B cell (primary cell): ENCODE measurements at regions not wholly inside any gene's neighbourhood (a gene's known extent, or its start where the extent isn't known, plus 50 kb on each side); places are given as distances from the start of the nearest gene placed in this dataset.

ENCODE experiments used
- ATAC-seq: fragments of 200-7000 bp; cut with Tn5 transposase; one replicate; pipeline ENCODE4 v1.10.0; 2021; ENCODE audit warnings: low read depth, mild to moderate bottlenecking, moderate number of reproducible peaks, moderate library complexity
- CTCF ChIA-PET: fragments of 350-600 bp; sonication (Branson Sonifier 250); formaldehyde crosslinking; loops from one replicate; lab custom pipeline; 2021; ENCODE audit warnings: antibody characterized with exemption, inconsistent platforms; lab: Charles Lee
- POLR2A ChIA-PET: fragments of 350-600 bp; sonication (Branson Sonifier 250); formaldehyde crosslinking; loops from one replicate; lab custom pipeline; 2021; ENCODE audit warnings: antibody characterized with exemption; lab: Charles Lee
- DNase-seq: peaks from one replicate; pipeline ENCODE4 v3.0.0; 2013
- H2AFZ ChIP-seq: 2 replicates; pipeline ENCODE4 v1.6.1; 2012; ENCODE audit warnings: mild to moderate bottlenecking, low read depth, low read length; ENCODE audit not compliant: insufficient read depth, poor library complexity, severe bottlenecking
- H3K27ac ChIP-seq, 2 donors: 1 replicate in 1 of 2; 2 replicates in 1 of 2; pipeline ENCODE4 v1.5.1; 2012 to 2013; ENCODE audit warnings: low read length in 2 of 2, mild to moderate bottlenecking in 2 of 2, moderate library complexity in 1 of 2
- H3K27me3 ChIP-seq, 4 experiments: fragments of 200-600 bp in 1 of 4; sonication (generic) in 1 of 4; replicated peaks in 1 of 4; 1 replicate in 2 of 4; 2 replicates in 2 of 4; pipeline versions ENCODE4 v1.6.1 to v1.7.0; 2013 to 2016; ENCODE audit warnings: low read length in 3 of 4, mild to moderate bottlenecking in 2 of 4, mixed read lengths in 1 of 4, moderate library complexity in 1 of 4; ENCODE audit not compliant: insufficient read depth in 4 of 4, control insufficient read depth in 3 of 4; ENCODE audit errors: control extremely low read depth in 1 of 4
- H3K36me3 ChIP-seq, 2 experiments: replicated peaks in 1 of 2; 1 replicate in 1 of 2; 2 replicates in 1 of 2; pipeline versions ENCODE4 v1.6.1 to v1.7.1; 2013; ENCODE audit warnings: low read length in 1 of 2; ENCODE audit not compliant: insufficient read depth in 2 of 2, control insufficient read depth in 1 of 2; ENCODE audit errors: control extremely low read depth in 1 of 2, extremely low read depth in 1 of 2
- H3K4me1 ChIP-seq, 2 donors: fragments of 200-600 bp in 1 of 2; sonication (generic) in 1 of 2; 1 replicate in 1 of 2; 2 replicates in 1 of 2; pipeline versions ENCODE4 v1.5.1 to v1.6.1; 2013 to 2017; ENCODE audit warnings: low read length in 2 of 2; ENCODE audit not compliant: control insufficient read depth in 2 of 2, insufficient read depth in 2 of 2
- H3K4me2 ChIP-seq: replicated peaks from 2 replicates; pipeline ENCODE3; 2012; ENCODE audit warnings: mild to moderate bottlenecking, low read depth, low read length; ENCODE audit not compliant: poor library complexity, severe bottlenecking
- H3K4me3 ChIP-seq, 5 experiments: fragments of 200-600 bp in 1 of 5; sonication (generic) in 1 of 5; 1 replicate in 3 of 5; 2 replicates in 2 of 5; pipeline versions ENCODE4 v1.5.1 to v1.7.0; 2011 to 2016; ENCODE audit warnings: low read length in 4 of 5, mild to moderate bottlenecking in 4 of 5, low read depth in 2 of 5, control low read depth in 1 of 5, moderate library complexity in 1 of 5; ENCODE audit not compliant: insufficient read depth in 1 of 5; ENCODE audit errors: control extremely low read depth in 1 of 5, extremely low read depth in 1 of 5
- H3K79me2 ChIP-seq: fragments of 200-600 bp; sonication (generic); one replicate; pipeline ENCODE4 v1.6.0; 2016; ENCODE audit warnings: low read length; ENCODE audit not compliant: control insufficient read depth, insufficient read depth
- H3K9ac ChIP-seq: fragments of 200-600 bp; sonication (generic); 2 replicates; pipeline ENCODE4 v1.6.1; 2017; ENCODE audit warnings: mild to moderate bottlenecking, low read length, moderate library complexity
- H3K9me3 ChIP-seq, 3 donors: one replicate each; pipeline versions ENCODE4 v1.6.1 to v1.7.1; 2013; ENCODE audit warnings: low read length in 2 of 3; ENCODE audit not compliant: control insufficient read depth in 2 of 3, insufficient read depth in 1 of 3; ENCODE audit errors: control extremely low read depth in 1 of 3
- H4K20me1 ChIP-seq: 2 replicates; pipeline ENCODE4 v1.6.0; 2012; ENCODE audit warnings: mild to moderate bottlenecking, low read length; ENCODE audit not compliant: insufficient read depth, control insufficient read depth, poor library complexity, severe bottlenecking
- H3K27ac Mint-ChIP-seq: one replicate; pipeline ENCODE4 v1.8.0; 2021; ENCODE audit warnings: mixed read lengths
- H3K27me3 Mint-ChIP-seq: one replicate; pipeline ENCODE4 v1.8.0; 2021; ENCODE audit warnings: mixed read lengths
- H3K4me1 Mint-ChIP-seq: one replicate; pipeline ENCODE4 v1.8.0; 2021; ENCODE audit warnings: mixed read lengths
- H3K4me3 Mint-ChIP-seq: one replicate; pipeline ENCODE4 v1.8.0; 2021; ENCODE audit warnings: mixed read lengths
- H3K9me3 Mint-ChIP-seq: one replicate; pipeline ENCODE4 v1.8.0; 2022; ENCODE audit warnings: mixed read lengths; ENCODE audit not compliant: insufficient read depth
- EZH2 ChIP-seq: IDR thresholded peaks from 2 replicates; pipeline ENCODE4 v1.6.1; 2012; ENCODE audit warnings: borderline replicate concordance, low read depth, mild to moderate bottlenecking, moderate library complexity, low read length; ENCODE audit not compliant: insufficient read depth, poor library complexity, severe bottlenecking
- WGBS: methylation state at CpG from one replicate; pipeline ENCODE4 v1.1.5; 2013; ENCODE audit warnings: missing lambda C conversion rate; ENCODE audit not compliant: insufficient coverage; 5-methylcytosine and 5-hydroxymethylcytosine counted together
- intact Hi-C: fragments of 100-400 bp; cut with micrococcal nuclease; formaldehyde crosslinking; loops from one replicate; pipeline ENCODE4 v1.10.0; 2022
- TF ChIP-seq, protein P1 (sequence below): fragments of 200-600 bp; IDR thresholded peaks from one replicate; pipeline ENCODE4 v1.8.0; 2022; ENCODE audit warnings: antibody characterized with exemption, mild to moderate bottlenecking

DNA sequence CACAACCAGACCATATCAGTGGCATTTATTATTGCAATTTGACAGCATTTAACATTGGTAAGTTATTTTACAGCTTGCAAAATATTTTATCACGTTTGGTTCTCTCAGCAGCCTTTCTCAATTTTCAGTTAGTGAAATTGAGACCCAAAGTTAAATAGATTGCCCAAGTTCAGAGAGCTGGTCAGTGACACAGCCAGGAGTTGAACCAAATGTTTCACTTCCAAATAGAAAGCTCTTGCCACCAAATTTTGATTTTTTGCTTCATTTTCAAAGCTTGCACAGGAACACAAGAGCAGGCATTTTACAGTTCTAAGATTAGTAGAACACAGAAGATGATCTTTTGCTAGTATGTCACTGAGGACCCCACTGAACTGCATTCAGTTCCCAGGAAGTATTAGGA, 271.5 kb upstream of the C9orf72 start:
- no CpG with 5 or more reads among the region's 1 CpG for WGBS
- no peaks in the 10 kb centered on the region for H3K9me3 ChIP-seq
- CTCF ChIA-PET = no interaction called here
- no peaks in the 10 kb centered on the region for H3K27me3 ChIP-seq
- no peak overlapping the region for H2AFZ ChIP-seq
- no peaks in the 10 kb centered on the region for H3K79me2 ChIP-seq
- DNase-seq = no peak
- TF ChIP-seq, protein P1, sequence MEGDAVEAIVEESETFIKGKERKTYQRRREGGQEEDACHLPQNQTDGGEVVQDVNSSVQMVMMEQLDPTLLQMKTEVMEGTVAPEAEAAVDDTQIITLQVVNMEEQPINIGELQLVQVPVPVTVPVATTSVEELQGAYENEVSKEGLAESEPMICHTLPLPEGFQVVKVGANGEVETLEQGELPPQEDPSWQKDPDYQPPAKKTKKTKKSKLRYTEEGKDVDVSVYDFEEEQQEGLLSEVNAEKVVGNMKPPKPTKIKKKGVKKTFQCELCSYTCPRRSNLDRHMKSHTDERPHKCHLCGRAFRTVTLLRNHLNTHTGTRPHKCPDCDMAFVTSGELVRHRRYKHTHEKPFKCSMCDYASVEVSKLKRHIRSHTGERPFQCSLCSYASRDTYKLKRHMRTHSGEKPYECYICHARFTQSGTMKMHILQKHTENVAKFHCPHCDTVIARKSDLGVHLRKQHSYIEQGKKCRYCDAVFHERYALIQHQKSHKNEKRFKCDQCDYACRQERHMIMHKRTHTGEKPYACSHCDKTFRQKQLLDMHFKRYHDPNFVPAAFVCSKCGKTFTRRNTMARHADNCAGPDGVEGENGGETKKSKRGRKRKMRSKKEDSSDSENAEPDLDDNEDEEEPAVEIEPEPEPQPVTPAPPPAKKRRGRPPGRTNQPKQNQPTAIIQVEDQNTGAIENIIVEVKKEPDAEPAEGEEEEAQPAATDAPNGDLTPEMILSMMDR = no peak
- TF ChIP-seq EZH2 = no peak
- no peak overlapping the region for H3K4me3 ChIP-seq
- no peak overlapping the region for H3K4me2 ChIP-seq
- Mint-ChIP-seq H3K27ac (no peak overlapping the region), H3K27me3 (peaks cover 3% of the 10 kb centered on the region), H3K4me3 (no peak overlapping the region), H3K4me1 (no peaks in the 10 kb centered on the region), H3K9me3 (peaks cover 4% of the 10 kb centered on the region)
- ATAC-seq = no peak
- no peaks in the 10 kb centered on the region for H3K4me1 ChIP-seq
- POLR2A ChIA-PET = no interaction called here
- no peaks in the 10 kb centered on the region for H4K20me1 ChIP-seq
- no peak overlapping the region for H3K9ac ChIP-seq
- intact Hi-C loops = no loop called here
- H3K27ac ChIP-seq = no peak overlapping the region
- H3K36me3 ChIP-seq = no peaks in the 10 kb centered on the region

DNA sequence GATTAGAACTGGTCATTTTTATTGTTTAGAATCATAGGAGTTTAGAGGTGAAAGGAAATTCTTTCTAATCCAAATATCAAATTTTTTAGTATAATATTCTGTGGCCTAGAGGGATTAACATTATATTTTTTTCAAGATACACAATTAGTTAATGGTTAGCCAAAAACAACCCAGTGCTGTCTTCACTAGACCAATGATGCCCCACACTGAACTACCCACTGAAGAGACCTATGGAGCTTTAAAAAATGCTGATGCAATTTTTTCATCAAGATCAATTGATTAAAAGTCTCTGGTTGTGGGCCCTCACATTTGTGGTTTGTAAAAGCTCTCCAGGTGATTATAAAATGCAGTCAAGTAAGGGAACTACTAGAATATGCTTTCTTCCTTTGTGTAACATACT, 274.1 kb upstream of the C9orf72 start:
- ChIA-PET CTCF (no interaction called here), POLR2A (no interaction called here)
- Histone ChIP-seq H3K4me1 (no peaks in the 10 kb centered on the region), H2AFZ (no peak overlapping the region), H3K9me3 (no peaks in the 10 kb centered on the region), H4K20me1 (no peaks in the 10 kb centered on the region), H3K79me2 (no peaks in the 10 kb centered on the region), H3K36me3 (no peaks in the 10 kb centered on the region), H3K9ac (no peak overlapping the region), H3K27me3 (no peaks in the 10 kb centered on the region), H3K4me2 (no peak overlapping the region), H3K27ac (no peak overlapping the region), H3K4me3 (no peak overlapping the region)
- intact Hi-C loops = no loop called here
- Mint-ChIP-seq H3K27me3 (no peaks in the 10 kb centered on the region), H3K9me3 (peaks cover 4% of the 10 kb centered on the region), H3K4me1 (no peaks in the 10 kb centered on the region), H3K27ac (no peak overlapping the region), H3K4me3 (no peak overlapping the region)
- TF ChIP-seq, protein P1 = no peak
- no peak for TF ChIP-seq EZH2
- DNase-seq (no peak), ATAC-seq (no peak)
